ENCODE measurements at regions not wholly inside any gene's neighbourhood (a gene's known extent, or its start where the extent isn't known, plus 50 kb on each side); places are given as distances from the start of the nearest gene placed in this dataset.
"Not testable (repeated sequence)": the region's sequence is repeated elsewhere in the genome, so short reads cannot be mapped to it uniquely, and the experiment has no call there.

DNA sequence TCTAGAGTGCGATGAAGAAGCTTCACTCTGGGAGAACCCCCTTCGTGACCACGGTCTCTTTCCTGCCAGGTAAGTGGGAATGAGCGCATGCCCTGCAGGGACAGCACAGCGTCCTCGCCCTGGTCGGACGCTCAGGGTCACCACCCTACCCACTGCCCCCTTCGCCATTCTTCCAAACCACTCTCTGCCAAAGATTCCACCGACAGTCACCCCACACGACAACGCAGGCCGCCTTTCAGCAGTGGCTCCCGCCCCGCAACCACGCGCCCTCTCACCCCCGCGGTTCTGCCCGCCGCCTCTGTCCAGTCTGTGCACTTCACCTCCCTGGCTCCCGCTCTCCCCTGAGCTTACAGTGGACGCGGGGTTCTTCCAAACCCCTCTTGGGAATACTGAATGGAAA, 82.3 kb upstream of the FCGR1A start:
- DNase-seq (ENCODE audit: low read depth): not testable (repeated sequence)

DNA sequence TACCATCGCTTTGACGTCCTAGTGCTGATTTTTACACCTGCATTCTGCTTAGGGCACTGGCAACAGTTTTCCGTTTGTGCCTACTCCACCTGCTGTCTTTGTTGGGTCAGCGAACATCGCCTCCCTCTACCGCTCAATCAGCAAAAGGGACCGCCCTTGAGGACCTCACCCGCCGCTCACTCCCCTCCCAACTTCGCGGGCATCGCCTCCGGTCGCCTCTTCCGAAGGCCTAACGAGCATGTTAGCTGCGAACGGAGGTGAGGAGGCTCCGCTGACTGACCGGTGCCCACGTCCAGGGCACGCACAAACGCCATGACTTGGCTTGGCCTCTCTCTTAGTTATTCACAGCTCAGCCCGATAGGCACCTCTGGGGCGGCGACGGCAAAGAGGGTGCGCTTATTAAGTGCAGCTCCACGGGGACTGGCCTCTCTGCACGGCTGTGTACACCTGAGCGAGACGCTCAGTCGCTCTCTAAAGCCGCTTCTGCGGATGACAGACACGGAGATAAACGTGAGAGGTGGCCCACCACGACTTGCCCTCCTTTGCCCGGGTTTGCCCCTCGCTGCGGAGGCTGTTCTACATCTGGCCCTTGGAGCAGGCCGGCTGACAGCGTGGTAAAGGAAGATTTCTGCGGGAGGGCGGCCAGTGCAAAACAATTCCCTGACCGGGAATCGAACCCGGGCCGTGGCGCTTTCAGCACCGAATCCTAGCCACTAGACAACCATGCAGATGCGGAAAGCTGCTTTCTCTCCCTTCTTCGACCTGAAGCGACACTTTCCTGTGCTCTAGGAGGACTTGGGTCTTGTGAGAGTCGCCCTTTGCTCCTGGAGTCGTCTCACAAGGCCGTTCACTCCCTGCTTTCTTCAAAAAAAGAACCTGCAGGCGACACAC, 81.6 kb upstream of the FCGR1A start:
- not testable (repeated sequence) for DNase-seq (ENCODE audit: low read depth)

DNA sequence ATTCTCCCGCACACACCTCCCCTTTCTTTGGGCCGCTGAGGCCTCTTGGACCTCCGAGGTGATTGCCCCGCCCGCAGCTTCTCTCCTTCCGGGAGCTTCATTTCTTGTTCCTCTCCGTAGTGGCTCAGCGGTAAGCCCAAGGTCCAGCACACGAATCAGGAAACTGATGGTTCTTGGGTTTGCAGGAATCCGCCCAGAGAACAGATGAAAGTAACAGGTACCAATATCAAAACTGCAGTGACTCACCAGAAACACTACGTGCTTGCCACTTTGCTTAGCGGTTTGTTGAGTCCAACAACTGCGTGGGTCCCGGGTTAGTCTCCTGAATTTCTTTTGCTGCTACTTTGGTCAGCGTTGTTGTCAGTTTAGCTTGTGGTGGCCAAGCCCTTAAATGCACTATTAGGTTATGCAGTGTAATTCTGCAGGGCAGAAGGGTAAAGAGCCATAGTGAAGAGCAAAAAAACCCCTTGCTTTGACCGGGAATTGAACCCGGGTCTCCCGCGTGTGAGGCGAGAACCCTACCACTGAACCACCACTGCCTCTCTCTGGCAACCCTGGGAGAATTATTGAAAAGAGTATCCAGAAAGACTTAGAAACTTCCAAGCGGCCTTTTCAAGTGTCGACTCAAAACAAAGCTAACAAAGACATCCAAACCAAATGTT, 74.2 kb upstream of the FCGR1A start:
- peak; percentile 69 for DNase-seq (ENCODE audit: low read depth)

DNA sequence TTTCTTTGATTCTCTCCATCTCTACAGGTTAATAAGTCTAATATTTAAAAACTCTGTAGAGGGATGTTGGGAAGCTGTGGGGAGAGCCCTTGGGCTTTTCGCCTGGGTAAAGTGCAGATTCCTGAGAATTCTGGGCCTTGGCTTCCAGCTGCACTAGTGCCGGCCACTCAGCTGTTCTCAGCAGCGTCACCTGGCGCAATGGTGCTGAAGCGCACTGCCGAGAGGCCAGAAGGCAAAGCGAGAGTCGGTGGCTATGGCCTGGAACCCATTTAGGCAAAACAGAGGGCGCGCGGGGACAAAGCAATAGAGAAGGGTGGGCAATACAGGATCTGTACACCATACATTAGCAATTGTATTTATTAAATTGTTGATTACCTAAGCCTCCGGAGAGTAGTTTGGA, 70.8 kb upstream of the FCGR1A start:
- not testable (repeated sequence) for DNase-seq (ENCODE audit: low read depth)

DNA sequence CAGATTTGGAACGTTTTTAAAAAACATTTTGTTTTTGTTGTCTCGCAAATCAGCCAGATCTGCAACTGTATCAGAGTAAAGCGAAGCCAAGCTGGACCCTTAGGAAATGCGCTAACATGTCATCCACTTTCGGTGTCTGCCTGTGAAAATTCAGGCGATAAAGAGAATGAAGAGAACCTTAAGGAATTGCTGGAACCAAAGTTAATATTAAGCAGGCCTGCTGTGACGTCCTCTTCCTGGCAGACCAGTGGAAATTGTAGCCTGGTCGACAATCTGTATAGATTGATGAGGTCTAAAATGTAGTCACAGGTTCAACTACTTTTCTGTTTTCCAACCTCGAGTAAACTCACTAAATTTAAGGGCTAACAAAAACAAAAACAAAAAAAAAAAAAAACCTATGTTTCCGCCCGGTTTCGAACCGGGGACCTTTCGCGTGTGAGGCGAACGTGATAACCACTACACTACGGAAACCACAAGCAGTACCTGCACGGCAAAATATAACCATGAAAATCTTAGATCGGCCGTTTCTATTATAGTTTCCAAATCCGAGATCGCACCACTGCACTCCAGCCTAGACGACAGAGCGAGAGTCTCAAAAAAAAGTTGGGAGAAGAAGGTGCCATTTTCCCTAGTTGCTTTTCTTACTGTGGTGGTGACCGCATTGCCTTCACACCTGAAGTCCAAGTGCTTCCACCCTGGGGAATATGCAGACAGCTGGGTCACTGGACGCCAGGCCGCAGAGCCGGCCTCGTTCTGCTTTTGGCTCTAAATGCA, 70.2 kb upstream of the FCGR1A start:
- peak; percentile 52 for DNase-seq (ENCODE audit: low read depth)

DNA sequence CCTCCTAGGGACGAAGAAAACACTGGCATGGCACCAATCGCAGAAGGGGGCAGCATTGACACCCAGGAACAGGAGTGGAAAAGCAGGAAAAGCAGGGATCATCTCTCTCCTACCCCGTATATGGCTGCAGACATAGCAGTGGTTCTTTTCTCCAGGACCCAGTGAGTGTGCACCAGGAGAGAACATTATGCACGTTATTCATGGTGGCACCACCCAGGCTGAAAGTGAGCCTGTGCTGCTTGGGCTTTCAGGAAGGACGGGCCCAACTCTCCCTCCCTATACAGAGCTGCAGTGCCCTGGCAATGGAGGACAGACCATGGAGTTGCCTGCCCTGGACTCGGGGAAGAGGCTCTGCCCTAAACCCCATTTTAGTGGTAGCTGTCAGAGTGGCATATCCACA, 69.0 kb upstream of the FCGR1A start:
- DNase-seq (ENCODE audit: low read depth): not testable (repeated sequence)

DNA sequence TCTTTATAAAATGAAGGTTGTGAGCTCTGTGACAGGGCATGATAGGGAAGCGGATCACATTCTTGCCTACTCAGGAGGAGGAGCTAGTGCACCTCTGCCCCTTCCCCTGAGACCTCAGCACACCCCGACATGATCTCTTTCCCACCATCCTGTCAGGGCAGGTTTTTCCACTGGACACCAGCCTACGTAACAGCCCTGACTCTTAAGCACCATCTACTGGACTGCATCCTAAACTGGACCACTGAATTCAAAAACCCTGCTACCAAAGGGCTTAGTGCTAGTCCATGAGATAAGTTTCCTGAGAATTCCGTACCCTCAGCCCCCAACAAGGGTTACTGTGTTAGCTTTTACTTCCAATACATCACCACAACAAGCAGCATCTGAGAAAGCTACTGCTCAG, 68.5 kb upstream of the FCGR1A start:
- not testable (repeated sequence) for DNase-seq (ENCODE audit: low read depth)

DNA sequence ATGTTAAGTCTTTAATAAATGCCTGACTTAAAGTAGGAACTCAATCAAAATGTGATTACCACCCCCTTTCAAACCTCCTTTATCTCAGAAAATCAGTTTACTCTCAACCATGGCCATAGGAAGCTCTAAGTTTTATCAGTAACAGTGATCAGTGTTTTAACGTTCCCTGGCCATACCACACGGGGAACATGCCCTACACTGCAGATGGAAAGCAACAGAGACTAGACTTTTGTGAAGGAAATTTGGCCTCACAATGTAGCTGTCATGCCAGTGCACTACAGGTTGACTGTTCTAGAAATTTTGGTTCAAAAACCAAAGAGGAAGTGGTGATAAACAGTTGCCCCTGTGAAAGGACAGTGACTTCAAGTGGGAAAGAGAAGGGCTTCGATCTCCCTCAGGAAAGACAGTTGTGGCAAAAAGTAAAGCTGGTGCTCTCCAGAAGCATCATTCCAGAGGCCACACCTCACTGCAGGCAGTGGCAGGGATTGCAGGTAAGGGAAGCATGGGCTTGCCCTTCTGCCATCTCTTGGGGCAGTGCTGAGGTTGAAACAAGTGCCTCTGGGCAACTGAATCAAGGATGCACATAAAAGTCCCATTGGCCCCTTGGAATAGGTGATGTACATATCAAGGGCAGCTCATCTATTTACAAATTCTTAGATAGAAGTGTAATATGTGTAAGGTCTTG, 57.7 kb upstream of the FCGR1A start:
- DNase-seq (ENCODE audit: low read depth): not testable (repeated sequence)

DNA sequence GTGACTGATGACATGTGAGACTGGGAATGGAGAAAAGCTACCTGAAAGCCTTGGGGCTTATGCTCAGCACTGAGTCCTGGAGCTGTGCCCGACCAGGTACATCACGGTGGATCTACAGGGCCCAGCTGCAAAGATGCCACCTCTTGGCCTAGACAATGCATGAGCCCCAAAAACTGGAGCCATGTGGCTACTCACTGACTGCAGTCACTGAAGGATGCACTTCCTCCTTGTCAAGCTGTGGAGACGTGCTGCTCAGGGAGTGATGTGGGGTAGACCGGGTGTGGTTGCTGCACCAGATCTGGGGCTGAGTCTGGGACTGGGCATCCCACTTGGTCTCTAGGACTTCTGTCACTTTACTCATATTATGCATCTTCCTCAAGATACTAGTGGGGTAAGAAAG, 55.8 kb upstream of the FCGR1A start:
- not testable (repeated sequence) for DNase-seq (ENCODE audit: low read depth)

DNA sequence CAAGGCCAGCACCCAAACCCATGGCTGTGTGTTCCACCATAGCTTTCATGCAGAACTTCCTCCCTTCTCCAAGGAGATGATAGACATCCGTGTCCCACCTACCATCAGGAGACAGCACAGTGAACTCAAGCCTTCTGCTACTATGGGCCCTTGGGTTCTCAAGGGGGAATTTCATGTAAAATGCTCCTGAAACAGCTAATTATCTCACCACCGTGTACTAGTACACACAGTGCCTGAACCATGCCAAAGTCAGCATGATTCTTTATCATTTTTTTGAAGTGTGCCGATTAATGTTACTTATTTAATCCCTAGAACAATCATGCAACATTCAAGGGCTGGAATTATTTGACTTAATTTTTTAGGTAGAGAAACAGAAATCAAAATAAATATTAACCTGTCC, 53.9 kb upstream of the FCGR1A start:
- DNase-seq (ENCODE audit: low read depth): not testable (repeated sequence)
